ENCODE measurements at regions not wholly inside any gene's neighbourhood (a gene's known extent, or its start where the extent isn't known, plus 50 kb on each side); places are given as distances from the start of the nearest gene placed in this dataset.

- H3K36me3 Mint-ChIP-seq: no peaks in the 10 kb centered on the region
- no peak for ATAC-seq
Measured at GRCh38 chrY:15349351-15349750, 825.0 kb downstream of the NLGN4Y start.

GRCh38 chrY:15355321-15355720 lies 831.0 kb downstream of the NLGN4Y start:
- Mint-ChIP-seq H3K27ac (no peak overlapping the region), H3K4me3 (no peak overlapping the region), H3K27me3 (no peaks in the 10 kb centered on the region), H3K36me3 (no peaks in the 10 kb centered on the region), H3K9me3 (no peaks in the 10 kb centered on the region), H3K4me1 (peaks cover 14% of the 10 kb centered on the region)
- no peak for ATAC-seq

More at GRCh38 chrY:15349351-15349750, 825.0 kb downstream of the NLGN4Y start:
- Mint-ChIP-seq H3K4me3 (no peak overlapping the region), H3K27ac (no peak overlapping the region), H3K27me3 (no peaks in the 10 kb centered on the region), H3K4me1 (peaks cover 7% of the 10 kb centered on the region), H3K9me3 (no peaks in the 10 kb centered on the region)

GRCh38 chrY:15360471-15360870 lies 836.1 kb downstream of the NLGN4Y start:
- Mint-ChIP-seq H3K36me3 (no peaks in the 10 kb centered on the region), H3K4me3 (no peak overlapping the region), H3K27ac (no peak overlapping the region), H3K27me3 (no peaks in the 10 kb centered on the region), H3K9me3 (no peaks in the 10 kb centered on the region), H3K4me1 (peaks cover 2% of the 10 kb centered on the region)
- no peak for ATAC-seq

GRCh38 chrY:15364996-15365395 lies 840.7 kb downstream of the NLGN4Y start:
- no peak overlapping the region for H3K4me3 Mint-ChIP-seq
- no peak overlapping the region for H3K27ac Mint-ChIP-seq
- H3K4me1 Mint-ChIP-seq: no peaks in the 10 kb centered on the region
- peaks cover 6% of the 10 kb centered on the region for H3K27me3 Mint-ChIP-seq
- ATAC-seq: no peak
- no peaks in the 10 kb centered on the region for H3K36me3 Mint-ChIP-seq
- no peaks in the 10 kb centered on the region for H3K9me3 Mint-ChIP-seq

GRCh38 chrY:15368786-15369185 lies 844.5 kb downstream of the NLGN4Y start:
- Mint-ChIP-seq H3K4me1 (no peaks in the 10 kb centered on the region), H3K27me3 (peaks cover 9% of the 10 kb centered on the region), H3K4me3 (no peak overlapping the region), H3K27ac (no peak overlapping the region), H3K36me3 (no peaks in the 10 kb centered on the region), H3K9me3 (no peaks in the 10 kb centered on the region)
- ATAC-seq: no peak

- H3K36me3 Mint-ChIP-seq: no peaks in the 10 kb centered on the region
- H3K27me3 Mint-ChIP-seq: no peaks in the 10 kb centered on the region
- no peak overlapping the region for H3K4me3 Mint-ChIP-seq
- peaks cover 7% of the 10 kb centered on the region for H3K4me1 Mint-ChIP-seq
- no peak for ATAC-seq
- no peaks in the 10 kb centered on the region for H3K9me3 Mint-ChIP-seq
- no peak overlapping the region for H3K27ac Mint-ChIP-seq
Measured at GRCh38 chrY:15385178-15385577, 860.8 kb downstream of the NLGN4Y start.

- no peak for ATAC-seq
- no peaks in the 10 kb centered on the region for H3K27me3 Mint-ChIP-seq
- H3K4me3 Mint-ChIP-seq: no peak overlapping the region
- H3K36me3 Mint-ChIP-seq: no peaks in the 10 kb centered on the region
- H3K4me1 Mint-ChIP-seq: no peaks in the 10 kb centered on the region
- no peaks in the 10 kb centered on the region for H3K9me3 Mint-ChIP-seq
- H3K27ac Mint-ChIP-seq: no peak overlapping the region
Measured at GRCh38 chrY:15397556-15398280, 873.4 kb downstream of the NLGN4Y start.

GRCh38 chrY:15402451-15402850 lies 878.1 kb downstream of the NLGN4Y start:
- no peak for ATAC-seq
- H3K4me1 Mint-ChIP-seq: no peaks in the 10 kb centered on the region
- peaks cover 6% of the 10 kb centered on the region for H3K27me3 Mint-ChIP-seq
- no peak overlapping the region for H3K4me3 Mint-ChIP-seq
- H3K36me3 Mint-ChIP-seq: peaks cover 5% of the 10 kb centered on the region
- H3K9me3 Mint-ChIP-seq: peaks cover 5% of the 10 kb centered on the region
- no peak overlapping the region for H3K27ac Mint-ChIP-seq

GRCh38 chrY:15404551-15404950 lies 880.2 kb downstream of the NLGN4Y start:
- Mint-ChIP-seq H3K4me1 (no peaks in the 10 kb centered on the region), H3K27ac (no peak overlapping the region), H3K4me3 (no peak overlapping the region), H3K27me3 (peaks cover 9% of the 10 kb centered on the region), H3K9me3 (peaks cover 7% of the 10 kb centered on the region), H3K36me3 (peaks cover 6% of the 10 kb centered on the region)
- ATAC-seq: no peak

GRCh38 chrY:15415165-15415564 lies 890.8 kb downstream of the NLGN4Y start:
- Mint-ChIP-seq H3K36me3 (no peaks in the 10 kb centered on the region), H3K9me3 (no peaks in the 10 kb centered on the region), H3K4me3 (no peak overlapping the region), H3K27ac (no peak overlapping the region), H3K4me1 (no peaks in the 10 kb centered on the region), H3K27me3 (no peaks in the 10 kb centered on the region)
- ATAC-seq: no peak

- no peak overlapping the region for H3K4me3 Mint-ChIP-seq
- H3K27me3 Mint-ChIP-seq: no peaks in the 10 kb centered on the region
- ATAC-seq: no peak
- no peaks in the 10 kb centered on the region for H3K9me3 Mint-ChIP-seq
- no peaks in the 10 kb centered on the region for H3K36me3 Mint-ChIP-seq
- peaks cover 3% of the 10 kb centered on the region for H3K4me1 Mint-ChIP-seq
- H3K27ac Mint-ChIP-seq: no peak overlapping the region
Measured at GRCh38 chrY:15418613-15419012, 894.3 kb downstream of the NLGN4Y start.

GRCh38 chrY:15424665-15425132 lies 900.4 kb downstream of the NLGN4Y start:
- peak overlapping the region; percentile 89 for H3K27ac Mint-ChIP-seq
- H3K27me3 Mint-ChIP-seq: no peaks in the 10 kb centered on the region
- ATAC-seq: peak; percentile 64
- peaks cover 12% of the 10 kb centered on the region for H3K4me1 Mint-ChIP-seq
- no peaks in the 10 kb centered on the region for H3K36me3 Mint-ChIP-seq
- no peaks in the 10 kb centered on the region for H3K9me3 Mint-ChIP-seq
- H3K4me3 Mint-ChIP-seq: peak overlapping the region; percentile 55

GRCh38 chrY:15440021-15440695 lies 915.8 kb downstream of the NLGN4Y start:
- ATAC-seq: no peak
- no peak overlapping the region for H3K4me3 Mint-ChIP-seq
- H3K36me3 Mint-ChIP-seq: no peaks in the 10 kb centered on the region
- no peaks in the 10 kb centered on the region for H3K27me3 Mint-ChIP-seq
- no peak overlapping the region for H3K27ac Mint-ChIP-seq
- peaks cover 7% of the 10 kb centered on the region for H3K4me1 Mint-ChIP-seq
- no peaks in the 10 kb centered on the region for H3K9me3 Mint-ChIP-seq

- ATAC-seq: no peak
- H3K4me1 Mint-ChIP-seq: peaks cover 7% of the 10 kb centered on the region
- H3K9me3 Mint-ChIP-seq: no peaks in the 10 kb centered on the region
- no peaks in the 10 kb centered on the region for H3K36me3 Mint-ChIP-seq
- H3K4me3 Mint-ChIP-seq: no peak overlapping the region
- H3K27me3 Mint-ChIP-seq: no peaks in the 10 kb centered on the region
- no peak overlapping the region for H3K27ac Mint-ChIP-seq
Measured at GRCh38 chrY:15440696-15441408, 916.5 kb downstream of the NLGN4Y start.

GRCh38 chrY:15441878-15442277 lies 917.5 kb downstream of the NLGN4Y start:
- Mint-ChIP-seq H3K4me3 (no peak overlapping the region), H3K36me3 (no peaks in the 10 kb centered on the region), H3K9me3 (no peaks in the 10 kb centered on the region), H3K27ac (no peak overlapping the region), H3K27me3 (no peaks in the 10 kb centered on the region), H3K4me1 (peaks cover 7% of the 10 kb centered on the region)
- ATAC-seq: no peak

All from stimulated activated memory B cell treated with anti-CD40 and anti-IgM and Interleukin-4, amounts not matched to agents 10 μg/mL and 1 μg/mL and 100 μg/mL, for 72 hours (primary cell).